ENCODE measurements at regions not wholly inside any gene's neighbourhood (a gene's known extent, or its start where the extent isn't known, plus 50 kb on each side); places are given as distances from the start of the nearest gene placed in this dataset.
A peak's percentile ranks its signal among the peaks of the same experiment; 100 is the strongest.

GRCh38 chr6:126812010-126812409 lies 306.5 kb upstream of the RSPO3 start:
- Histone ChIP-seq H3K4me3 (replicated peaks in 1 of 4; ENCODE audit: control extremely low read depth in 1 of 4, insufficient read depth in 1 of 4, low read depth in 3 of 4, low read length in 4 of 4) (no peak overlapping the region), H2AFZ (ENCODE audit: low read length) (no peak overlapping the region), H3K79me2 (ENCODE audit: control insufficient read depth, insufficient read depth, low read length) (no peaks in the 10 kb centered on the region), H3K36me3 (ENCODE audit: control insufficient read depth, insufficient read depth, low read length) (no peaks in the 10 kb centered on the region), H3K27me3 (ENCODE audit: control insufficient read depth, insufficient read depth, low read length) (no peaks in the 10 kb centered on the region), H3K9ac (ENCODE audit: insufficient read depth, low read length) (no peak overlapping the region), H3K27ac (ENCODE audit: insufficient read depth, low read length) (no peak overlapping the region), H3K9me3 (ENCODE audit: control insufficient read depth, insufficient read depth, low read depth, low read length) (no peaks in the 10 kb centered on the region), H3K4me2 (ENCODE audit: extremely low read depth, insufficient read depth, low read length) (no peak overlapping the region), H4K20me1 (ENCODE audit: control insufficient read depth, extremely low read depth, insufficient read depth, low read length) (no peaks in the 10 kb centered on the region), H3K4me1 (ENCODE audit: control insufficient read depth, extremely low read depth, insufficient read depth, low read length) (peaks cover 2% of the 10 kb centered on the region)
- DNase-seq (ENCODE audit: low read depth in 2 of 2), result peak in 1 of 2 donors; percentile 7
- TF ChIP-seq EZH2 (IDR thresholded peaks at IDR 0.05; ENCODE audit: low read length, missing control alignments) (no peak), CTCF (conservative IDR thresholded peaks at IDR 0.05 in 1 of 2, IDR thresholded peaks at IDR 0.05 in 1 of 2; ENCODE audit: low read depth in 1 of 2, low read length in 2 of 2) (no peak)

DNA sequence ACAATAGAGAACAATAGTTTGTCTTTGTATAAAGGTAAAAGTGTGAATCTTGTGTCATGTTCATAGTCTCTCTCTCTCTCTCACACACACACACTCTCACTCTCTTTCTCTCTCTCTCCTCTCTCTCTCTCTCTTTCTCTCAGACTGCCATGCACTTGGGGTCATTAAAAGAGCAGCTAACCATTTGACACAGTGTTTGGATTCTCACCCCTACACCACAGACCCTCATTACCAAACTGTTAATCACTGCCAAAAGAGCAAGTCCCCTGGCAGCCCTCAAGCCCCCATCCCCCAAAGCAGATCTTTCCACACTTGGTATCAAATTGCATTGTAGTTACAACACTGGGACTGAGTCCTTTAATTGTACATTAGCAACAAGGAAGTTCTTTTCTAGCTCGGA lies 305.8 kb upstream of the RSPO3 start:
- DNase-seq (ENCODE audit: low read depth in 2 of 2), result peak; percentile 40 to 64
- Histone ChIP-seq H3K9ac (ENCODE audit: insufficient read depth, low read length) (no peak overlapping the region), H3K4me1 (ENCODE audit: control insufficient read depth, extremely low read depth, insufficient read depth, low read length) (peaks cover 2% of the 10 kb centered on the region), H4K20me1 (ENCODE audit: control insufficient read depth, extremely low read depth, insufficient read depth, low read length) (no peaks in the 10 kb centered on the region), H2AFZ (ENCODE audit: low read length) (no peak overlapping the region), H3K27ac (ENCODE audit: insufficient read depth, low read length) (no peak overlapping the region), H3K36me3 (ENCODE audit: control insufficient read depth, insufficient read depth, low read length) (no peaks in the 10 kb centered on the region), H3K79me2 (ENCODE audit: control insufficient read depth, insufficient read depth, low read length) (no peaks in the 10 kb centered on the region), H3K4me2 (ENCODE audit: extremely low read depth, insufficient read depth, low read length) (peak overlapping the region; percentile 6), H3K4me3 (replicated peaks in 1 of 4; ENCODE audit: control extremely low read depth in 1 of 4, insufficient read depth in 1 of 4, low read depth in 3 of 4, low read length in 4 of 4) (no peak overlapping the region), H3K27me3 (ENCODE audit: control insufficient read depth, insufficient read depth, low read length) (no peaks in the 10 kb centered on the region), H3K9me3 (ENCODE audit: control insufficient read depth, insufficient read depth, low read depth, low read length) (no peaks in the 10 kb centered on the region)
- TF ChIP-seq EZH2 (IDR thresholded peaks at IDR 0.05; ENCODE audit: low read length, missing control alignments) (no peak), CTCF (conservative IDR thresholded peaks at IDR 0.05 in 1 of 2, IDR thresholded peaks at IDR 0.05 in 1 of 2; ENCODE audit: low read depth in 1 of 2, low read length in 2 of 2) (no peak)

GRCh38 chr6:126820634-126821033 lies 297.8 kb upstream of the RSPO3 start:
- Histone ChIP-seq H3K4me1 (ENCODE audit: control insufficient read depth, extremely low read depth, insufficient read depth, low read length) (no peaks in the 10 kb centered on the region), H3K4me3 (replicated peaks in 1 of 4; ENCODE audit: control extremely low read depth in 1 of 4, insufficient read depth in 1 of 4, low read depth in 3 of 4, low read length in 4 of 4) (no peak overlapping the region), H3K9me3 (ENCODE audit: control insufficient read depth, insufficient read depth, low read depth, low read length) (no peaks in the 10 kb centered on the region), H3K9ac (ENCODE audit: insufficient read depth, low read length) (no peak overlapping the region), H3K79me2 (ENCODE audit: control insufficient read depth, insufficient read depth, low read length) (no peaks in the 10 kb centered on the region), H3K4me2 (ENCODE audit: extremely low read depth, insufficient read depth, low read length) (no peak overlapping the region), H2AFZ (ENCODE audit: low read length) (no peak overlapping the region), H3K36me3 (ENCODE audit: control insufficient read depth, insufficient read depth, low read length) (no peaks in the 10 kb centered on the region), H4K20me1 (ENCODE audit: control insufficient read depth, extremely low read depth, insufficient read depth, low read length) (no peaks in the 10 kb centered on the region), H3K27ac (ENCODE audit: insufficient read depth, low read length) (no peak overlapping the region), H3K27me3 (ENCODE audit: control insufficient read depth, insufficient read depth, low read length) (no peaks in the 10 kb centered on the region)
- TF ChIP-seq EZH2 (IDR thresholded peaks at IDR 0.05; ENCODE audit: low read length, missing control alignments) (no peak), CTCF (conservative IDR thresholded peaks at IDR 0.05 in 1 of 2, IDR thresholded peaks at IDR 0.05 in 1 of 2; ENCODE audit: low read depth in 1 of 2, low read length in 2 of 2) (no peak)
- no peak for DNase-seq (ENCODE audit: low read depth in 2 of 2)
